NCI-H82 (cell line): ENCODE measurements at regions not wholly inside any gene's neighbourhood (a gene's known extent, or its start where the extent isn't known, plus 50 kb on each side); places are given as distances from the start of the nearest gene placed in this dataset.

ENCODE experiments used
- DNase-seq: peaks from one replicate; lab custom pipeline; 2025; lab: John Stamatoyannopoulos, UW

- DNase-seq: no peak
Observed at GRCh38 chr1:170376801-170377385, 155.1 kb upstream of the GORAB start.

GRCh38 chr1:170377440-170377839, 154.5 kb upstream of the GORAB start:
- DNase-seq: no peak

GRCh38 chr1:170377896-170378634, 153.9 kb upstream of the GORAB start:
- no peak for DNase-seq

- DNase-seq: no peak
Observed at GRCh38 chr1:170385750-170386149, 146.2 kb upstream of the GORAB start.

- no peak for DNase-seq
Observed at GRCh38 chr1:170388489-170388888, 143.5 kb upstream of the GORAB start.

GRCh38 chr1:170395149-170395548, 136.8 kb upstream of the GORAB start:
- DNase-seq: no peak

- no peak for DNase-seq
Observed at GRCh38 chr1:170397061-170397460, 134.9 kb upstream of the GORAB start.

GRCh38 chr1:170402476-170403311, 129.3 kb upstream of the GORAB start:
- DNase-seq: no peak

GRCh38 chr1:170407138-170407537, 124.8 kb upstream of the GORAB start:
- DNase-seq: peak; percentile 13

- DNase-seq: no peak
Observed at GRCh38 chr1:170407581-170407980, 124.4 kb upstream of the GORAB start.

- no peak for DNase-seq
Observed at GRCh38 chr1:170410401-170411166, 121.4 kb upstream of the GORAB start.

GRCh38 chr1:170414989-170415709, 116.8 kb upstream of the GORAB start:
- DNase-seq: no peak

- no peak for DNase-seq
Observed at GRCh38 chr1:170415710-170416372, 116.1 kb upstream of the GORAB start.

- DNase-seq: no peak
Observed at GRCh38 chr1:170424346-170424745, 107.6 kb upstream of the GORAB start.

GRCh38 chr1:170426596-170426995, 105.4 kb upstream of the GORAB start:
- peak; percentile 41 for DNase-seq

GRCh38 chr1:170427002-170427401, 105.0 kb upstream of the GORAB start:
- DNase-seq: peak; percentile 41

- DNase-seq: peak; percentile 6
Observed at GRCh38 chr1:170436928-170437327, 95.0 kb upstream of the GORAB start.

GRCh38 chr1:170445096-170445495, 86.9 kb upstream of the GORAB start:
- DNase-seq: no peak

GRCh38 chr1:170448661-170449158, 83.3 kb upstream of the GORAB start:
- DNase-seq: no peak

- DNase-seq: peak; percentile 63
Observed at GRCh38 chr1:170457325-170458050, 74.5 kb upstream of the GORAB start.
